WERI-Rb-1 (cell line): ENCODE measurements at regions not wholly inside any gene's neighbourhood (a gene's known extent, or its start where the extent isn't known, plus 50 kb on each side); places are given as distances from the start of the nearest gene placed in this dataset.
"Not testable (repeated sequence)": the region's sequence is repeated elsewhere in the genome, so short reads cannot be mapped to it uniquely, and the experiment has no call there.

Source experiments
- DNase-seq: peaks from one replicate; pipeline ENCODE4 v3.0.0-alpha.2; 2020
- H3K27ac ChIP-seq: fragments of 250-450 bp; sonication (Bioruptor Pico); 2 replicates; pipeline ENCODE4 v1.5.1; 2020; ENCODE audit warnings: mild to moderate bottlenecking, moderate library complexity
- H3K27me3 ChIP-seq: fragments of 250-450 bp; sonication (Bioruptor Pico); 2 replicates; pipeline ENCODE4 v1.5.1; 2021; ENCODE audit warnings: mild to moderate bottlenecking, low read depth, moderate library complexity; ENCODE audit not compliant: insufficient read depth, severe bottlenecking
- H3K36me3 ChIP-seq: fragments of 250-450 bp; sonication (Bioruptor Pico); 2 replicates; pipeline ENCODE4 v1.5.1; 2020; ENCODE audit warnings: mild to moderate bottlenecking, moderate library complexity
- H3K4me3 ChIP-seq: 2 replicates; pipeline ENCODE4 v1.5.1; 2011; ENCODE audit warnings: low read depth, mild to moderate bottlenecking, control low read depth, low read length
- H3K9me3 ChIP-seq: fragments of 250-450 bp; sonication (Bioruptor Pico); 2 replicates; pipeline ENCODE4 v1.5.1; 2021; ENCODE audit warnings: mild to moderate bottlenecking, moderate library complexity; ENCODE audit not compliant: severe bottlenecking
- TF ChIP-seq, protein P1 (sequence below): IDR thresholded peaks from 2 replicates; pipeline ENCODE4 v1.5.1; 2011; ENCODE audit warnings: low read depth, mild to moderate bottlenecking, control low read depth, inconsistent platforms, low read length

DNA sequence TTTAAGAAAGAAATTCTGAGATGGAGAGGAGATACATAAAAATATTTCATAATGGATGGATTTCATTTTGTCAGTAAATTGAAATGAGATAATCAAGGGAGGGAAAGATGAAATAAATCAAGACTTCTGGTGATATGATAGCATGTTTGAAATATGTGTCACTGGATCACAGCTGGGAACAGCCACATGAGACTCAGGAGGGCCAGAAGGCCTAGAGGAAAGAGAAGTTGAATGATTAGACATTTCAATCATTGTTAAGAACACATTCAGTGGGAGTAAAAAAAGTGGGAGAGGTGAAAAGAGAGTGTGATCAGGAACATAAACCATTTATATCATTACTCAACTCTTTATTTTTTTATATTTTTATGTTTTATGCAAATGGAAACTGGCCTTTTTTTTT lies 933.4 kb downstream of the KCNJ2 start:
- DNase-seq: no peak
- TF ChIP-seq, protein P1, sequence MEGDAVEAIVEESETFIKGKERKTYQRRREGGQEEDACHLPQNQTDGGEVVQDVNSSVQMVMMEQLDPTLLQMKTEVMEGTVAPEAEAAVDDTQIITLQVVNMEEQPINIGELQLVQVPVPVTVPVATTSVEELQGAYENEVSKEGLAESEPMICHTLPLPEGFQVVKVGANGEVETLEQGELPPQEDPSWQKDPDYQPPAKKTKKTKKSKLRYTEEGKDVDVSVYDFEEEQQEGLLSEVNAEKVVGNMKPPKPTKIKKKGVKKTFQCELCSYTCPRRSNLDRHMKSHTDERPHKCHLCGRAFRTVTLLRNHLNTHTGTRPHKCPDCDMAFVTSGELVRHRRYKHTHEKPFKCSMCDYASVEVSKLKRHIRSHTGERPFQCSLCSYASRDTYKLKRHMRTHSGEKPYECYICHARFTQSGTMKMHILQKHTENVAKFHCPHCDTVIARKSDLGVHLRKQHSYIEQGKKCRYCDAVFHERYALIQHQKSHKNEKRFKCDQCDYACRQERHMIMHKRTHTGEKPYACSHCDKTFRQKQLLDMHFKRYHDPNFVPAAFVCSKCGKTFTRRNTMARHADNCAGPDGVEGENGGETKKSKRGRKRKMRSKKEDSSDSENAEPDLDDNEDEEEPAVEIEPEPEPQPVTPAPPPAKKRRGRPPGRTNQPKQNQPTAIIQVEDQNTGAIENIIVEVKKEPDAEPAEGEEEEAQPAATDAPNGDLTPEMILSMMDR: no peak

DNA sequence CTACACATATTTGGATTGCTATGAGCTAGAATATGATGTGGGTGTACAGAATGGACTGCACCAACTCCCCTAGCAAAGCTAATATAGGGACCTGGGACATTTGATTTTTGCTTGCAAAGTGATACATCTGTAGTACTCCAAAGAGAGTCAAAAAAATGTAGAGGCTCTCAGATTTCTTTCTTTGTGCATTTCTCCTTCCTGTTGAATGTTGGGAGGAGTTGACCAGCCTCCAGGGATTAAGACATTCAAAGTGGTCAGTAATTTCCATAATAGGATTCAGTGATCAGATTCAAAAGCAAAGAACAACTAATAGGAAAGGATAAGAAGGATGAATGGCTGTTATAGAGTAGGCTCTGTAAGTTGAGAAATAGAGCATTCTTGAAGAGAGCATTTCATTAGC lies 934.9 kb downstream of the KCNJ2 start:
- H3K27ac ChIP-seq: no peak overlapping the region
- H3K27me3 ChIP-seq: peaks cover 45% of the 10 kb centered on the region
- TF ChIP-seq, protein P1: no peak
- no peak for DNase-seq
- no peaks in the 10 kb centered on the region for H3K36me3 ChIP-seq
- no peaks in the 10 kb centered on the region for H3K9me3 ChIP-seq
- no peak overlapping the region for H3K4me3 ChIP-seq

More for the DNA sequence above, 933.4 kb downstream of the KCNJ2 start:
- peaks cover 39% of the 10 kb centered on the region for H3K27me3 ChIP-seq
- no peak overlapping the region for H3K27ac ChIP-seq
- no peaks in the 10 kb centered on the region for H3K36me3 ChIP-seq
- no peak overlapping the region for H3K4me3 ChIP-seq
- H3K9me3 ChIP-seq: no peaks in the 10 kb centered on the region

DNA sequence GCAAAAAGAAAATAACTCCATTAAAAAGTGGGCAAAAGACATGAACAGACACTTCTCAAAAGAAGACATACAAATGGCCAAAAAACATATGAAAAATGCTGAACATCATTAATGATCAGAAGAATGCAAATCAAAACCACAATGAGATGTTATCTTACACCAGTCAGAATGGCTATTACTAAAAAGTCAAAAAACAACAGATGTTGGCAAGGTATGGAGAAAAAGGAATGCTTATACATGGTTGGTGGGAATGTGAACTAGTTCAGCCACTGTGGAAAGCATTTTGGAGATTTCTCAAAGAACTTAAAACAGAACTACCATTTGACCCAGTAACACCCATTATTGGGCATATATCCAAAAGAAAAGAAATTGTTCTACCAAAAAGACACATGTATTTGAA lies 936.7 kb downstream of the KCNJ2 start:
- peaks cover 60% of the 10 kb centered on the region for H3K27me3 ChIP-seq
- H3K4me3 ChIP-seq, DNase-seq, H3K27ac ChIP-seq, H3K9me3 ChIP-seq, H3K36me3 ChIP-seq: not testable (repeated sequence)

DNA sequence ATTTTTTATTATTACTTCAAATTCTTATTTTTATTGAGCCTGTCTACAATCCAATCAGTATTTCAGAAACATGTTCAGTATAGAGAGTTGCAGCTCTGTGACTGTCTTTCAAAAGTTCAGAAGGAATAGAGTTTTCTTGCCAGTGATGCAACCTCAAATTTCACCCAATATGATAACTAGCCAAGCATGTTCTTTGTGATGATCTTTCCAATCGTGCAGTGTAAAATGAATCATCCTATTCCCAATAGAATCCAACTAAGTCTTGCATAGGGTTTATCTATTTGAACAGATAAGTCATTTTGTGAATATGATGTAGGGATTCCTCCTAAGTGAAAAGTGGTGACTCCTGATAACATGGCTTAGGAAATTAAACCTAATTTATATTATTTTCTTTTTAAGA lies 937.8 kb downstream of the KCNJ2 start:
- Histone ChIP-seq H3K36me3 (no peaks in the 10 kb centered on the region), H3K9me3 (no peaks in the 10 kb centered on the region), H3K27ac (no peak overlapping the region), H3K27me3 (peaks cover 71% of the 10 kb centered on the region), H3K4me3 (no peak overlapping the region)
- TF ChIP-seq, protein P1: no peak
- DNase-seq: no peak

DNA sequence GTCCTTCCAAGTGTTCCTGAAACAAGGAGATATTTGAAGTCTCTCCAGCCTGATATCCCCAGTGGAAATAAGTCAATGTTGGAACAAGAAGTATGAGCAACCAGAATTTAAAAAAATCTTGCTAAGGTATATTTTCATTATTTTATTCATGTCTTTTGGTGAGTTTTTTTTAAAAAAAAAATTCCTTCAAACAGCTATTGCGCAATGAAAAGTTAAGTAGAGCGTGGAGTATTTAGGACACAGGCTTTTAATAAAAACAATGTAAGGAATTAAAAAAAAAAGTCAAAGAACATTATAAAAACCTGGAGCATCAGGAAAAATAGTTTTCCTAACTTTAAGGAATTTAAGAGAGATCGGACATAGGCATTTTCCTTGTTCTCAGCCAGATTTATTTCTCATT lies 940.4 kb downstream of the KCNJ2 start:
- TF ChIP-seq, protein P1: no peak
- no peak for DNase-seq
- Histone ChIP-seq H3K27ac (no peak overlapping the region), H3K4me3 (no peak overlapping the region), H3K9me3 (no peaks in the 10 kb centered on the region), H3K27me3 (peaks cover 86% of the 10 kb centered on the region), H3K36me3 (no peaks in the 10 kb centered on the region)

DNA sequence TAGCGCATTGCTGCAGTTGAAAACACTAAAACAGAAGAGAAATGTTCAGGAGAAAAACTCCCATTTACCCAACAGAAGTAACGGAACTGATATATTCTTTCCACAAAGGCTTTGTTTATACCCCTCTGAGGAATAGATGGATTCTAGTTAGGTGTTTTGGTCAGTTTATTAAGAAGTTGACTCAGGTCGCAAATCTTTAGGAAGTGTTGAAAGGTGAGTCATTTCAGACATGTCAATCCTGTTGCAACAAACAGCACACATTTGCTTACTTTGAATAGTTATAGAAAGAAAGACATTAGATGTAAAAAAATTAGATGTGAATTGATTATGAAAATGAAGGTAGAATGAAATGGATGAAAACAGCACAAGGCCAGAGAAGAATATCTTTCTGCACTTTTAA lies 941.0 kb downstream of the KCNJ2 start:
- no peak for DNase-seq
- Histone ChIP-seq H3K27me3 (peaks cover 89% of the 10 kb centered on the region), H3K4me3 (no peak overlapping the region), H3K27ac (no peak overlapping the region), H3K36me3 (no peaks in the 10 kb centered on the region), H3K9me3 (no peaks in the 10 kb centered on the region)
- TF ChIP-seq, protein P1: no peak
